ENCODE measurements at regions not wholly inside any gene's neighbourhood (a gene's known extent, or its start where the extent isn't known, plus 50 kb on each side); places are given as distances from the start of the nearest gene placed in this dataset.

DNA sequence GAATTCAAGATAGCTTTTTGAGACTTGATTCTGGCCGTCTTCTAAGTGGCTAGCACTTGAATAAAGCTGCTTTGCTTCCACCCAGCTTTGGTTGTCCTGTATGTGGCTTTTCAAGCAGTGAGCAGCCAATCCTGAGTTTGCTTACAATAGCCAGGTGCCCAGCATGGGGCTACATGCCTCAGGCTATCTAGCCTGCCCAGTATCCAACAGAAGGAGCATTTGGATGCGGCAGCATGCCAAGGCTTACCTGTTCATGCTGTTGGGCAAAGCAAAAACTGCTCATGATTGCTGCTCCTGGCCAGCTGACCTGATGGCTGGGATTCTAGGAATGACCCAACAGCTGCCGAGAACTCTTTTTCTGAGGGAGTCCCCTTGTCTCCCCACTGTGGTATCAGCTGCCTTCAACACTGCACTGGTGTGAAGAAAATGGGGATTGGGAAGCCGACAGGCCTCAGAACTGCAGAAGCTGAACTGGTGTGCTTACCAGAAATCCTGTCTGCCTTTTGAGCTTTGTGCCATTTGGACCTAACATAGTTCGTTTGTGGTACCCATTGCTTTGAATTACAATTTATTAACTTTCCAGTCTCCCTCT is 618.9 kb upstream of the IGFBP3 start:
- TF ChIP-seq, protein P1, sequence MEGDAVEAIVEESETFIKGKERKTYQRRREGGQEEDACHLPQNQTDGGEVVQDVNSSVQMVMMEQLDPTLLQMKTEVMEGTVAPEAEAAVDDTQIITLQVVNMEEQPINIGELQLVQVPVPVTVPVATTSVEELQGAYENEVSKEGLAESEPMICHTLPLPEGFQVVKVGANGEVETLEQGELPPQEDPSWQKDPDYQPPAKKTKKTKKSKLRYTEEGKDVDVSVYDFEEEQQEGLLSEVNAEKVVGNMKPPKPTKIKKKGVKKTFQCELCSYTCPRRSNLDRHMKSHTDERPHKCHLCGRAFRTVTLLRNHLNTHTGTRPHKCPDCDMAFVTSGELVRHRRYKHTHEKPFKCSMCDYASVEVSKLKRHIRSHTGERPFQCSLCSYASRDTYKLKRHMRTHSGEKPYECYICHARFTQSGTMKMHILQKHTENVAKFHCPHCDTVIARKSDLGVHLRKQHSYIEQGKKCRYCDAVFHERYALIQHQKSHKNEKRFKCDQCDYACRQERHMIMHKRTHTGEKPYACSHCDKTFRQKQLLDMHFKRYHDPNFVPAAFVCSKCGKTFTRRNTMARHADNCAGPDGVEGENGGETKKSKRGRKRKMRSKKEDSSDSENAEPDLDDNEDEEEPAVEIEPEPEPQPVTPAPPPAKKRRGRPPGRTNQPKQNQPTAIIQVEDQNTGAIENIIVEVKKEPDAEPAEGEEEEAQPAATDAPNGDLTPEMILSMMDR (IDR thresholded peaks at IDR 0.05; ENCODE audit: low read depth, low read length, missing control alignments) = no peak
- Histone ChIP-seq H3K4me3 (ENCODE audit: low read depth, low read length) (no peak overlapping the region), H3K36me3 (replicated peaks) (no peaks in the 10 kb centered on the region), H3K27me3 (replicated peaks) (no peaks in the 10 kb centered on the region), H3K27ac (no peak overlapping the region)
- in situ Hi-C loops (cut with HindIII; ENCODE audit: low pct_ligation_motif_present, low sequenced_read_pairs) = loop anchor here (25.0 kb wide), 1 partner anchor 153 kb away; no protein-coding TSS in a partner anchor
- no peak for DNase-seq

- DNase-seq = no peak
- Histone ChIP-seq H3K27me3 (replicated peaks) (no peaks in the 10 kb centered on the region), H3K4me3 (ENCODE audit: low read depth, low read length) (no peak overlapping the region), H3K27ac (peak overlapping the region; percentile 43), H3K36me3 (replicated peaks) (no peaks in the 10 kb centered on the region)
- in situ Hi-C loops (cut with HindIII; ENCODE audit: low pct_ligation_motif_present, low sequenced_read_pairs) = loop anchor here (25.0 kb wide), 1 partner anchor 150 kb away; no protein-coding TSS in a partner anchor
- TF ChIP-seq, protein P1 (IDR thresholded peaks at IDR 0.05; ENCODE audit: low read depth, low read length, missing control alignments) = no peak
Observed at GRCh38 chr7:46537191-46537905, 616.3 kb upstream of the IGFBP3 start.

DNA sequence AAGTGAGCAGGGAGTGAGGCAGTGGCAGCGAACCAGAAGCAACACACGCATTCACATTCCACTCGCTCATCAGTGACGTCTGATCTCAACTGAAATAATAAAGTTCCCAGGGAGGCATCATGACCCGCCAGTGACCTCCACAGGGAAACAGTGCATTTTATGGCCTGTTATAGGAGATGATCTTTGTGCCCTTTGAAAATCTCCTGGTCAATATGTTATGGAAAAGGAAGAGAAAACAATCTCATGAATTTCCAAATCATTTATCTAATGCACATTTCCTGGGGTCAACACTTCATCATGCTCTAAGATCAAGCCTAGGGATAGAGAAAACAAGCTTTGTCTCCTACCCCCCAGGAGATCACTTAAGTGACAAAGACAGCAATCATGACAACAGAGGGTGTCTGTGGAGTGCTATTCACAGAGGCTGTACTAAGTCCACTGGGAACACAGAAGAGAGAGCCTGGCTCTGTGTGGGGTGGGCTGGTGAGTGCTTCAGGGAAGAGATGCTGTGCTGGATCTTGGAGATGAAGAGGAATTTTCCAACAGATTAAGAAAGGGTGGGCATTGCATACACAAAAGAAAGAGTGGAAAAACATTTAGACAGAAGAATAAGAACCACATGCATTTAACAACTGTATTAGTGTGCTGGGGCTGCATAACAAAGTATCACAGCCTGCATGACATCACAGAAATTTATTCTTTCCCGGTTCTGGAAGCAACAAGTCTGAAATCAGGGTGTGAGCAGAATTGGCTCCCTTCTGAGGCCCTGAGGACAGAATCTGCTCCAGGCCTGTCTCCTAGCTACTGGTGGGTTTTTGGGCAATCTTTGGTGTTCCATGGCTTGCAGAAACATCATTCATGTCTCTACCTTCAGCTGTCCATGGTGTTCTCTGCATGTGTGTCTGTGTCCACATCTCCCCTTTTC is 613.9 kb upstream of the IGFBP3 start:
- H3K27me3 ChIP-seq (replicated peaks) = no peaks in the 10 kb centered on the region
- peak; percentile 99 for DNase-seq
- TF ChIP-seq, protein P1 (IDR thresholded peaks at IDR 0.05; ENCODE audit: low read depth, low read length, missing control alignments) = no peak
- H3K27ac ChIP-seq = peak overlapping the region; percentile 99
- no peaks in the 10 kb centered on the region for H3K36me3 ChIP-seq (replicated peaks)
- H3K4me3 ChIP-seq (ENCODE audit: low read depth, low read length) = no peak overlapping the region
- in situ Hi-C loops (cut with HindIII; ENCODE audit: low pct_ligation_motif_present, low sequenced_read_pairs) = loop anchor here (25.0 kb wide), 1 partner anchor 148 kb away; no protein-coding TSS in a partner anchor

- DNase-seq = no peak
- TF ChIP-seq, protein P1 (IDR thresholded peaks at IDR 0.05; ENCODE audit: low read depth, low read length, missing control alignments) = no peak
- H3K27ac ChIP-seq = peak overlapping the region; percentile 99
- H3K27me3 ChIP-seq (replicated peaks) = no peaks in the 10 kb centered on the region
- no peak overlapping the region for H3K4me3 ChIP-seq (ENCODE audit: low read depth, low read length)
- in situ Hi-C loops (cut with HindIII; ENCODE audit: low pct_ligation_motif_present, low sequenced_read_pairs) = loop anchor here (25.0 kb wide), 1 partner anchor 147 kb away; no protein-coding TSS in a partner anchor
- H3K36me3 ChIP-seq (replicated peaks) = no peaks in the 10 kb centered on the region
Observed at GRCh38 chr7:46533946-46534345, 612.9 kb upstream of the IGFBP3 start.

- Histone ChIP-seq H3K36me3 (replicated peaks) (no peaks in the 10 kb centered on the region), H3K27me3 (replicated peaks) (no peaks in the 10 kb centered on the region), H3K4me3 (ENCODE audit: low read depth, low read length) (no peak overlapping the region), H3K27ac (peak overlapping the region; percentile 99)
- in situ Hi-C loops (cut with HindIII; ENCODE audit: low pct_ligation_motif_present, low sequenced_read_pairs) = loop anchor here (25.0 kb wide), 1 partner anchor 145 kb away; no protein-coding TSS in a partner anchor
- TF ChIP-seq, protein P1 (IDR thresholded peaks at IDR 0.05; ENCODE audit: low read depth, low read length, missing control alignments) = no peak
- no peak for DNase-seq
Observed at GRCh38 chr7:46532571-46532970, 611.5 kb upstream of the IGFBP3 start.

Measured in brain microvascular endothelial cell (primary cell).